ENCODE measurements at regions not wholly inside any gene's neighbourhood (a gene's known extent, or its start where the extent isn't known, plus 50 kb on each side); places are given as distances from the start of the nearest gene placed in this dataset.

GRCh38 chr11:70733327-70734325, 335.3 kb downstream of the CTTN start:
- ATAC-seq, result no peak

GRCh38 chr11:70734379-70734778, 336.1 kb downstream of the CTTN start:
- ATAC-seq, result no peak

- ATAC-seq, result no peak
Observed at GRCh38 chr11:70734911-70735310, 336.6 kb downstream of the CTTN start.

GRCh38 chr11:70735976-70736375, 337.6 kb downstream of the CTTN start:
- ATAC-seq, result no peak

- ATAC-seq, result no peak
Observed at GRCh38 chr11:70736461-70736860, 338.1 kb downstream of the CTTN start.

- no peak for ATAC-seq
Observed at GRCh38 chr11:70736937-70737640, 338.8 kb downstream of the CTTN start.

- no peak for ATAC-seq
Observed at GRCh38 chr11:70737816-70738630, 339.7 kb downstream of the CTTN start.

- ATAC-seq, result no peak
Observed at GRCh38 chr11:70738661-70739060, 340.3 kb downstream of the CTTN start.

GRCh38 chr11:70739091-70739490, 340.8 kb downstream of the CTTN start:
- no peak for ATAC-seq

- no peak for ATAC-seq
Observed at GRCh38 chr11:70739811-70740487, 341.6 kb downstream of the CTTN start.

GRCh38 chr11:70740488-70740851, 342.1 kb downstream of the CTTN start:
- no peak for ATAC-seq

GRCh38 chr11:70741085-70741484, 342.8 kb downstream of the CTTN start:
- ATAC-seq, result no peak

- no peak for ATAC-seq
Observed at GRCh38 chr11:70742553-70743291, 344.4 kb downstream of the CTTN start.

GRCh38 chr11:70743329-70743728, 345.0 kb downstream of the CTTN start:
- ATAC-seq, result no peak

- ATAC-seq, result no peak
Observed at GRCh38 chr11:70743941-70744351, 345.6 kb downstream of the CTTN start.

- ATAC-seq, result no peak
Observed at GRCh38 chr11:70744396-70745185, 346.3 kb downstream of the CTTN start.

GRCh38 chr11:70745451-70745850, 347.1 kb downstream of the CTTN start:
- no peak for ATAC-seq

GRCh38 chr11:70745941-70746340, 347.6 kb downstream of the CTTN start:
- no peak for ATAC-seq

GRCh38 chr11:70746351-70746750, 348.0 kb downstream of the CTTN start:
- ATAC-seq, result no peak

- no peak for ATAC-seq
Observed at GRCh38 chr11:70747285-70747684, 349.0 kb downstream of the CTTN start.

GRCh38 chr11:70747921-70748320, 349.6 kb downstream of the CTTN start:
- no peak for ATAC-seq
